ENCODE measurements at regions not wholly inside any gene's neighbourhood (a gene's known extent, or its start where the extent isn't known, plus 50 kb on each side); places are given as distances from the start of the nearest gene placed in this dataset.

GRCh38 chr14:49971156-49972130, 78.6 kb downstream of the ARF6 start:
- peak; percentile 79 for DNase-seq

DNA sequence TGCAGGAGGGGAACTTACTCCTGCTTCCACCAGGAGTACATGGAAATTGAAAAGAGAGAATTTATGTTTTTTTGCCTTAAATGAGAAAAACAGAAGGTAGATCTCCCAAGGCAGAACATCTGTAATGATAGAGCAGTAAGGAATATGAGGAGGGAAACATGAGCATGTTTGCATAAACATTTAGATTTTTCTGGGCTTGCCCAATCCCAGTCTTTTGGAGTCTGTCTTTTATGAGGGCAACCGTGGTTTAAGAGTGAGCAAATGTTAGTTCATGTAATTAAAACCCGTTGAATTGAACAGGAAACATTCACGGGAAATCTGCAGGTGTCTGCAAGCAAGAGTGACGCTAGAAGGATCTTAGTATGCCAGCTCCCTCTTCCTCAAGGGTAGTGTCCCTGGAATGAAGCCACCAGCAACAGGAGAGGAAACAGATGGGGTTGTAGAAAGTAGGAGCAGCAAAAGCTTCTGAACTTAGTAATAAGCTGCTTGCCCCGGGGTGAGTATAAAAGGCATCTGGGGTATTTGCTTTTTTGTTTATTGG, 79.3 kb downstream of the ARF6 start:
- DNase-seq = no peak

- DNase-seq = peak; percentile 75
These were observed 79.9 kb downstream of the ARF6 start for GRCh38 chr14:49972823-49973222.

DNA sequence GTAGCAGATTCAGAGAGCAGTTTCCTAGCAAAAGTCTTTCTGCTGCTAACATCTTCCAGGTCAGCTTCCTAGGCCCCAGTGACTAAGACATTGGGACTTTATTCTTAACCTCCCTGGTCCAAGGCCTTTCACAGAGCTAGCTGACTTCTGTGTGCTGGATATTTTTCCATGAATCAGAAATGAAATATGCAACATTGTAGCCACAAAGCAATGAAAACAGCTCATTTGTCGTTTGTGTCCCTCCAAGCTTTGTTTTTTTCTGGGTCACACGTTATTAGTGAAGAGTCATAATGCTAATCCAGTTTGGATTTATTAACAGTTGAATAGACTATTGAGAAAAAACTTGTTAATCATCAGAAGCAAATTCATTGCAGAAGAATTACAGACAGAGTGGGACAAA, 82.4 kb downstream of the ARF6 start:
- DNase-seq = no peak

GRCh38 chr14:49975799-49976198, 82.9 kb downstream of the ARF6 start:
- DNase-seq = no peak

GRCh38 chr14:49977126-49977841, 84.4 kb downstream of the ARF6 start:
- peak; percentile 69 for DNase-seq

- DNase-seq = no peak
These were observed 87.1 kb downstream of the ARF6 start for GRCh38 chr14:49980027-49980426.

GRCh38 chr14:49982082-49982481, 89.2 kb downstream of the ARF6 start:
- no peak for DNase-seq

DNA sequence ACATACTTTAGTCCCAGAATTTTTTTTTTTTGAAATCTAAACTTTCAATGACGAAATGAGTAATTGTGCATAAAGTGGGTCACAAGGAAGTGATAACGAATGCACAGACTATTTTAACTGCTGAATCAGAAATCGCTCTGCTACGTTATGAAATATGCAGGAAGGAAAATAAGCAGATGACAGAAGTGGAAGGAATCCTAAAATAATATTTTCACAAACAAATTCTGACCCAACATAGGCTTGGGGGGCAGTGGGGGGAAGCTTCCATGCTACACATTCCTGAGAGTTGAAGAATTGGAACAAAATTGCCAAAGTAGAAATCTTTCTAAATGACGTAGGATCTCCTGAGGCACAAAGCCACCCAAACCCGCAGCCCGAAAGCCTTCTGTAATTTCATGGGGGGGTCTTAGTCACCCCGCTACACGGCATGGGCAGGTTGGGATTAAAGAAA, 89.6 kb downstream of the ARF6 start:
- peak; percentile 29 for DNase-seq

- no peak for DNase-seq
These were observed 91.5 kb downstream of the ARF6 start for GRCh38 chr14:49984424-49984823.

- no peak for DNase-seq
These were observed 93.6 kb downstream of the ARF6 start for GRCh38 chr14:49986343-49987014.

- no peak for DNase-seq
These were observed 95.5 kb downstream of the ARF6 start for GRCh38 chr14:49988080-49988990.

- no peak for DNase-seq
These were observed 97.1 kb downstream of the ARF6 start for GRCh38 chr14:49989966-49990365.

DNA sequence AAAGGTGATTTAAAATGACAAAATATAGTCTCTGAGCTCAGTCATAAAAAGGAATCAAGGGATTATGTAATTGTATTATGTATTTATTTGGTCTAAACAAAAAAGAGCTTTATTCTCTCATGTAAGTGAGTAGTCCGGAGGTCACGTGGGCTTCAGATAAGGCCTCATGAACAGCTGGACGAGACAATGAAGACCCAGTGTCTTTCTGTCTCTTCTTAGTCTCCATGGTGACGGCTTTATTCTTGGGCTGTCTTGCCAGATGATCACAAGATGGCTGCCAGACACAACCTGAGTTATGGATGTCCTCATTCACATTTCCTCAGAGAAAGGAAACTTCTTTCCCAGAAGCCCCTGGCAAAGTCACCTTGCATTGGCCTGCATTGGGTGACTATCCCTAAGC, 98.6 kb downstream of the ARF6 start:
- no peak for DNase-seq

DNA sequence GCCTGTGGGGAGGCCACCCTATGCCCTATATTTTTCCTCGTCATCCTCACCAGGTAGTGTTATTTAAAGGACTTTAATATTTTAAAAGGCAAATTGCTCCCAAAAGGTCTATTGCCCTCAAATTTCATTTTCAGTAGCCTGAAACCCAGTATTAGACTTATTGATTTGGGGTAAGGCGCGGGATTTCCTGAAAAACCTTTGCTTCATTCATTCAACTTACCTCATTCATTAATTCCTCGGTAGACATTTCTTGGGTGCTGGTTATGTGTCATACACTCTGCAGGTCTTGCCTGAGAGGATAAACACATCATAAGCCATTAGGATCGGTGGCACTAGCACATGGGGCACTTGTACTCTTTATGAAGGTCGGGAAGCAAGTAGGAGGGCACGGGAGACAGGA, 99.2 kb downstream of the ARF6 start:
- no peak for DNase-seq

DNA sequence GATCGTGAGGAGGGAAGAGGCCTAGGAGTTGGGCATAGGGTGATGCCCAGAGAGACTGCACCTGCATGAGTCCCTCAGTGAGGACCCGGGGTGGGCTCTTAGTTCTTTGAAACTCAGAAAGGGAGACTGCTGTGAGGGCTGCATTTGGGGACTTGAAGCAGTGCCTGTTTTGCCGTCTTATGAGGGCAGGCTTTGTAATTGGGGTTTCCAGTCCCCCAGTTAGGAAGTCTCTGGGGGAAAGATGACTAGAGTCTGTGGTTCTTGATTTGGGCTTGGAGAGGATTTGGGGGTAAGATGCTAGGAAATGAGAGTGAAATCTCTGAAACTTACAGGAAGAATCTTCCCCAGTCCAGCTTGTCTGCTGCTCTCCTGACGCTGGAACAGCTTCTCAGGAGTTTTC, 99.6 kb downstream of the ARF6 start:
- no peak for DNase-seq

GRCh38 chr14:49992901-49993339, 100.0 kb downstream of the ARF6 start:
- no peak for DNase-seq

- DNase-seq = no peak
These were observed 100.7 kb downstream of the ARF6 start for GRCh38 chr14:49993565-49993964.

- no peak for DNase-seq
These were observed 102.2 kb downstream of the ARF6 start for GRCh38 chr14:49994951-49995561.

- DNase-seq = no peak
These were observed 105.1 kb downstream of the ARF6 start for GRCh38 chr14:49997991-49998390.

DNA sequence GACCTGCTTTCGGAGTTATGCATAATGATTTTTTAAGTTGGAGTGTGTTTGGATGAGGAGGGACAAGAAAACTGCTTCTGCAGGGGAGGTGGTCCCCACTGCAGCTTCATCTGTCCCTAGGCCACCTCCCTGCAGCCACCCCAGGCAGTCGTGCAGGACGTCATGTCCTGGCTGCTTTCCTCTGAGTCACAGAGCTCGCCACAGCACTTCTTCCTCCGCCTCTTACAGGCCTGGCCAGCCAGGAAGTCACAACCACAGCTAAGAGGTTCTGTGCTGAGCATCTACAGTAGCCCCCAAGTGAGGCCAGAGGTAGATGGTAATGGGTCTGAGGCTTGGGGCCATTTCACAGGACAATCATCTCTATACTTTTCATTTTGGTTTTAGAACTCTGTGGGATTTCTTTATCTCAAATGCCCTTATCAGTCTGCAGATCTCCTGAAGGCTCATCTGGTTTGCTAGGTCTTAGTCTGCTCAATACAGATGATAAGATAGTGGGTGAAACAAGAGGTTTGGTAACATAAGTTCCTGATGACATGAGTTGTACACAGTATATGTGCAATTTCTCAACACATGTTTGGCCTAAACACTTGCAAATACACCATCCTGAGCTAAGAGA, 106.4 kb downstream of the ARF6 start:
- DNase-seq = peak; percentile 87

Measured in CD4-positive, alpha-beta T cell treated with Interleukin-4 for 4 hours (primary cell).